Neutrophil (primary cell): ENCODE measurements at regions not wholly inside any gene's neighbourhood (a gene's known extent, or its start where the extent isn't known, plus 50 kb on each side); places are given as distances from the start of the nearest gene placed in this dataset.
"Not testable (repeated sequence)": the region's sequence is repeated elsewhere in the genome, so short reads cannot be mapped to it uniquely, and the experiment has no call there.

Source experiments
- H3K27ac ChIP-seq: fragments of 200-600 bp; sonication (generic); 2 replicates; pipeline ENCODE4 v1.5.1; 2016; ENCODE audit warnings: mild to moderate bottlenecking, moderate library complexity
- H3K27me3 ChIP-seq: fragments of 200-600 bp; sonication (generic); 2 replicates; pipeline ENCODE4 v1.6.0; 2016; ENCODE audit warnings: mild to moderate bottlenecking
- H3K36me3 ChIP-seq: fragments of 200-600 bp; sonication (generic); 2 replicates; pipeline ENCODE4 v1.5.1; 2017
- H3K4me1 ChIP-seq, 2 experiments: fragments of 200-600 bp in 1 of 2; sonication (generic) in 1 of 2; 1 replicate in 1 of 2; 2 replicates in 1 of 2; pipeline versions ENCODE4 v1.5.1 to v1.6.1; 2013 to 2016; ENCODE audit warnings: low read depth in 1 of 2, low read length in 1 of 2, mild to moderate bottlenecking in 1 of 2, moderate library complexity in 1 of 2; ENCODE audit not compliant: control insufficient read depth in 1 of 2, insufficient read depth in 1 of 2
- H3K4me3 ChIP-seq, 2 experiments: fragments of 200-600 bp in 1 of 2; sonication (generic) in 1 of 2; 1 replicate in 1 of 2; 2 replicates in 1 of 2; pipeline ENCODE4 v1.5.1; 2013 to 2016; ENCODE audit warnings: low read depth in 1 of 2, low read length in 1 of 2, mild to moderate bottlenecking in 1 of 2, moderate library complexity in 1 of 2
- H3K9me3 ChIP-seq: fragments of 200-600 bp; sonication (generic); 2 replicates; pipeline ENCODE4 v1.5.1; 2016
- TF ChIP-seq, protein P1 (sequence below): fragments of 200-600 bp; sonication (generic); IDR thresholded peaks from 2 replicates; pipeline ENCODE4 v1.5.1; 2016; ENCODE audit warnings: antibody characterized with exemption

DNA sequence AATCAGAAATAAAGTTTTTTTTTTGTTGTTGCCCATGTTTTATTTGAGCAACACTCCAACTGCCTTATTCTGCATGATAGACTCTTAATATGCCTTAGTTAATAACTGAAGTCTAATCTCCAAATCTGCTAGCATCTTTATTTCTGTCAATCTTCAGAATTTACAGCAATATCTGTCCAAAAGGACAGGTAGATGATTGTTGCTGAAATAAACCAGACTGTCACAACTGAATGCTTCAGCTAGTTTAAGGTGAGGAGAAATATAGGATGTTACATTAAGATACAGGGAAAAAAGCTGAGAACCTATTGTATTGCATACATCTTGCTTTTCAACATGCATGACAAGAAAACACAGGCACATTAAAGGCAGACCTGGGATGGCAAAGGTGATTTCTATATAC lies 204.3 kb downstream of the SLITRK1 start:
- H3K4me1 ChIP-seq: no peaks in the 10 kb centered on the region
- H3K27ac ChIP-seq: no peak overlapping the region
- no peaks in the 10 kb centered on the region for H3K9me3 ChIP-seq
- TF ChIP-seq, protein P1, sequence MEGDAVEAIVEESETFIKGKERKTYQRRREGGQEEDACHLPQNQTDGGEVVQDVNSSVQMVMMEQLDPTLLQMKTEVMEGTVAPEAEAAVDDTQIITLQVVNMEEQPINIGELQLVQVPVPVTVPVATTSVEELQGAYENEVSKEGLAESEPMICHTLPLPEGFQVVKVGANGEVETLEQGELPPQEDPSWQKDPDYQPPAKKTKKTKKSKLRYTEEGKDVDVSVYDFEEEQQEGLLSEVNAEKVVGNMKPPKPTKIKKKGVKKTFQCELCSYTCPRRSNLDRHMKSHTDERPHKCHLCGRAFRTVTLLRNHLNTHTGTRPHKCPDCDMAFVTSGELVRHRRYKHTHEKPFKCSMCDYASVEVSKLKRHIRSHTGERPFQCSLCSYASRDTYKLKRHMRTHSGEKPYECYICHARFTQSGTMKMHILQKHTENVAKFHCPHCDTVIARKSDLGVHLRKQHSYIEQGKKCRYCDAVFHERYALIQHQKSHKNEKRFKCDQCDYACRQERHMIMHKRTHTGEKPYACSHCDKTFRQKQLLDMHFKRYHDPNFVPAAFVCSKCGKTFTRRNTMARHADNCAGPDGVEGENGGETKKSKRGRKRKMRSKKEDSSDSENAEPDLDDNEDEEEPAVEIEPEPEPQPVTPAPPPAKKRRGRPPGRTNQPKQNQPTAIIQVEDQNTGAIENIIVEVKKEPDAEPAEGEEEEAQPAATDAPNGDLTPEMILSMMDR: no peak
- no peaks in the 10 kb centered on the region for H3K27me3 ChIP-seq
- no peaks in the 10 kb centered on the region for H3K36me3 ChIP-seq
- H3K4me3 ChIP-seq: no peak overlapping the region

DNA sequence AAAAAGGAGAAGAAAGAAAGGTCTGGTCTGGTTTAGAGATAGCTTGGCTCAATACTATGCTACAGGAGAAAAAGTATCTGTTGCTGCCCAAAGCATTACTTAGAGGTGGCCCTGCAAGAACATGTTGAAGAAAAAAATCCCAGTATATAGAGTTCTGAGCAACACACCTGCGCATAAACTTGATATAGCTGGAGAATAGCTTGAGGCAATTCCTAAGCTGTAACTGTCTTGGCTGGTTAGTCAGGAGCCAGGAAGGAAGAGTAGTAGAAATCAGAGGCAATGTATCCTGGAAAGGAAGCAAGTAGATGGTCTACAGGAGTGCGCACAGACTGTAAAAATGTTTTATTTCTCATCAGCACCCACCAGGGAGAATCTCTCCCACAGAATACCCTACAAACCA lies 209.7 kb downstream of the SLITRK1 start:
- TF ChIP-seq, protein P1: no peak
- Histone ChIP-seq H3K36me3 (no peaks in the 10 kb centered on the region), H3K27ac (no peak overlapping the region), H3K4me3 (no peak overlapping the region), H3K27me3 (no peaks in the 10 kb centered on the region), H3K9me3 (no peaks in the 10 kb centered on the region), H3K4me1 (no peaks in the 10 kb centered on the region)

DNA sequence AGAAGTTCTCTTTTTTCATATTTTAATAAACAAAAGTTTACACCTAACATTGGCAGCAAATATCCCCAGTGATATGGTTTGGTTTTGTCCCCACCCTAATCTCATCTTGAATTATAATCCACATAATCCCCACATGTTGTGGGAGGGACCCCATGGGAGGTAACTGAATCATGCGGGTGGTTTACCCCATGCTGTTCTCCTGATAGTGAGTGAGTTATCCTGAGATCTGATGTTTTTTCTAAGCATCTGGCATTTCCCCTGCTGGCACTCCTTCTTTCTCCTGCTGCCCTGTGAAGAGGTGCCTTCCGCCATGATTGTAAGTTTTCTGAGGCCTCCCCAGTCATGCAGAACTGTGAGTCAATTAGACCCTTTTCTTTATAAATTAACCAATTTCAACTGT lies 214.7 kb downstream of the SLITRK1 start:
- no peaks in the 10 kb centered on the region for H3K27me3 ChIP-seq
- TF ChIP-seq, protein P1: no peak

DNA sequence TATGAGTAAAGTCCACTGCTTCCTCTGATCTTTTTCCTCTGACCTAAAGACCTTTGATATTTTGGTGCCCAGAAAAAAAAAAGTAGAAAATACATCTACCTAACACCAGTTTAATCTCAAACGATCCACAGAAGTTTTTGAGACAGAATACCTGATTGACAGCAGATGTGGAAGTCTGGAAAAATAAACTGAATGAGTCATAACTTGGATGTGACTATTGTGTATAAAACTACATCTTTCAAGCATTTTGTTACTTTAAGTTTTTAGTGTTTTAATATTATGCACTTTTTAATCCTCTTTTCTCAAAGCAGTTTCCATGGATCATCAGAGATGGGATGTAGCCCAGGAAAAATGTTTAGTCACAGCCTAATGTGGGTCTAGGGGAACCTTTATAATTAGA lies 216.1 kb downstream of the SLITRK1 start:
- Histone ChIP-seq H3K9me3 (no peaks in the 10 kb centered on the region), H3K36me3 (no peaks in the 10 kb centered on the region), H3K27ac (no peak overlapping the region), H3K4me1 (no peaks in the 10 kb centered on the region), H3K27me3 (no peaks in the 10 kb centered on the region), H3K4me3 (no peak overlapping the region)
- TF ChIP-seq, protein P1: no peak

More for the DNA sequence above, 214.7 kb downstream of the SLITRK1 start:
- no peak overlapping the region for H3K27ac ChIP-seq
- H3K4me3 ChIP-seq: no peak overlapping the region
- H3K9me3 ChIP-seq: no peaks in the 10 kb centered on the region
- H3K36me3 ChIP-seq: no peaks in the 10 kb centered on the region
- H3K4me1 ChIP-seq: no peaks in the 10 kb centered on the region

DNA sequence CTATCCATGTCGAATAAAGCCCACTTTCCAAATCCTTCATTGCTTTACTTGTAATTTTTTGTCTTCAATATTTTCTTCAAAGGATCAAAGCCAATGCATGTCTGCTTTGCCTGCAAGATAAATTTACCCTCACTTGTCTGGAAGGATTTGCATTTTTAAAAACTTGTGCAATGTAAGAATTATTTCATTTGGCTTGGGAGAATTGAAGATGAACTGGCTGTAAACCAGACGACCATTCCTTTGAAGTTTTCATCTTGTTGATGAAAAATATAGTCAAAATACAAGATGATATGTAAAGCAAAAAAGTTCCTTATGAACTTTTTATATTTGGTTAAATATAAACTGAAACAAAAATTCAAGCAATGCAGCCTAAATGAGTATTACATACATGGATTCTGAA lies 225.0 kb downstream of the SLITRK1 start:
- no peaks in the 10 kb centered on the region for H3K9me3 ChIP-seq
- no peak overlapping the region for H3K4me3 ChIP-seq
- H3K27ac ChIP-seq: no peak overlapping the region
- no peaks in the 10 kb centered on the region for H3K27me3 ChIP-seq
- no peaks in the 10 kb centered on the region for H3K4me1 ChIP-seq
- TF ChIP-seq, protein P1: no peak
- H3K36me3 ChIP-seq: no peaks in the 10 kb centered on the region

DNA sequence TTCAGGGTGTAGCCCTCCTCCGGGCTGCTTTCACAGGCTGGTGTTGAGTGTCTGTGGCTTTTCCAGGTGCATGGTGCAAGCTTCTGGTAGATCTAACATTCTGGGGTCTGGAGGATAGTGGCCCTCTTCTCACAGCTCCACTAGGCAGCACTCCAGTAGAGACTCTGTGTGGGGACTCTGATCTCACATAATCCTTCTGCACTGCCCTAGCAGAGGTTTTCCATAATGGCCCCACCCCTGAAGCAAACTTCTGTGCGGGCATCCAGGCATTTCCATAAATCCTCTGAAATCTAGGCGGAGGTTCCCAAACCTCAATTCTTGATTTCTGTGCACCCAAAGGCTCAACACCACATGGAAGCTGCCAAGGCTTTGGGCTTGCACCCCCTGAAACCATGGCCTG lies 239.7 kb downstream of the SLITRK1 start:
- not testable (repeated sequence) for H3K36me3 ChIP-seq, H3K4me3 ChIP-seq, H3K9me3 ChIP-seq, H3K4me1 ChIP-seq, H3K27ac ChIP-seq, H3K27me3 ChIP-seq
